ENCODE measurements at regions not wholly inside any gene's neighbourhood (a gene's known extent, or its start where the extent isn't known, plus 50 kb on each side); places are given as distances from the start of the nearest gene placed in this dataset.
"Not testable (repeated sequence)": the region's sequence is repeated elsewhere in the genome, so short reads cannot be mapped to it uniquely, and the experiment has no call there.

GRCh38 chr21:16113052-16113715, 383.4 kb downstream of the USP25 start:
- no peak for DNase-seq (ENCODE audit: extremely low read depth in 1 of 2, low read depth in 1 of 2)

- DNase-seq (ENCODE audit: extremely low read depth in 1 of 2, low read depth in 1 of 2), result no peak
Measured at GRCh38 chr21:16115461-16115860, 385.7 kb downstream of the USP25 start.

GRCh38 chr21:16116069-16116468, 386.3 kb downstream of the USP25 start:
- no peak for DNase-seq (ENCODE audit: extremely low read depth in 1 of 2, low read depth in 1 of 2)

- no peak for DNase-seq (ENCODE audit: extremely low read depth in 1 of 2, low read depth in 1 of 2)
Measured at GRCh38 chr21:16116798-16117197, 387.0 kb downstream of the USP25 start.

- no peak for DNase-seq (ENCODE audit: extremely low read depth in 1 of 2, low read depth in 1 of 2)
Measured at GRCh38 chr21:16117331-16117730, 387.5 kb downstream of the USP25 start.

GRCh38 chr21:16117851-16118590, 388.2 kb downstream of the USP25 start:
- no peak for DNase-seq (ENCODE audit: extremely low read depth in 1 of 2, low read depth in 1 of 2)

GRCh38 chr21:16124378-16125138, 394.8 kb downstream of the USP25 start:
- DNase-seq (ENCODE audit: extremely low read depth in 1 of 2, low read depth in 1 of 2), result no peak

- DNase-seq (ENCODE audit: extremely low read depth in 1 of 2, low read depth in 1 of 2), result no peak
Measured at GRCh38 chr21:16125274-16125673, 395.5 kb downstream of the USP25 start.

GRCh38 chr21:16132453-16132852, 402.7 kb downstream of the USP25 start:
- not testable (repeated sequence) for DNase-seq (ENCODE audit: extremely low read depth in 1 of 2, low read depth in 1 of 2)

- no peak for DNase-seq (ENCODE audit: extremely low read depth in 1 of 2, low read depth in 1 of 2)
Measured at GRCh38 chr21:16133248-16133647, 403.5 kb downstream of the USP25 start.

GRCh38 chr21:16134134-16134533, 404.4 kb downstream of the USP25 start:
- DNase-seq (ENCODE audit: extremely low read depth in 1 of 2, low read depth in 1 of 2), result no peak

GRCh38 chr21:16137106-16137505, 407.3 kb downstream of the USP25 start:
- DNase-seq (ENCODE audit: extremely low read depth in 1 of 2, low read depth in 1 of 2), result no peak

- no peak for DNase-seq (ENCODE audit: extremely low read depth in 1 of 2, low read depth in 1 of 2)
Measured at GRCh38 chr21:16145052-16145451, 415.3 kb downstream of the USP25 start.

GRCh38 chr21:16145479-16145878, 415.7 kb downstream of the USP25 start:
- DNase-seq (ENCODE audit: extremely low read depth in 1 of 2, low read depth in 1 of 2), result no peak

GRCh38 chr21:16154321-16154720, 424.5 kb downstream of the USP25 start:
- DNase-seq (ENCODE audit: extremely low read depth in 1 of 2, low read depth in 1 of 2), result no peak

- no peak for DNase-seq (ENCODE audit: extremely low read depth in 1 of 2, low read depth in 1 of 2)
Measured at GRCh38 chr21:16154951-16155635, 425.3 kb downstream of the USP25 start.

GRCh38 chr21:16156841-16157489, 427.2 kb downstream of the USP25 start:
- no peak for DNase-seq (ENCODE audit: extremely low read depth in 1 of 2, low read depth in 1 of 2)

- DNase-seq (ENCODE audit: extremely low read depth in 1 of 2, low read depth in 1 of 2), result no peak
Measured at GRCh38 chr21:16159213-16159970, 429.6 kb downstream of the USP25 start.

GRCh38 chr21:16159971-16160350, 430.2 kb downstream of the USP25 start:
- DNase-seq (ENCODE audit: extremely low read depth in 1 of 2, low read depth in 1 of 2), result no peak

GRCh38 chr21:16162953-16163352, 433.2 kb downstream of the USP25 start:
- no peak for DNase-seq (ENCODE audit: extremely low read depth in 1 of 2, low read depth in 1 of 2)

Data from activated CD8-positive, alpha-beta memory T cell treated with anti-CD3 and anti-CD28 coated beads for 1 hour (primary cell).